HG02970 (cell line): ENCODE measurements at regions not wholly inside any gene's neighbourhood (a gene's known extent, or its start where the extent isn't known, plus 50 kb on each side); places are given as distances from the start of the nearest gene placed in this dataset.

Experiments
- ATAC-seq: cut with Tn5 transposase; IDR thresholded peaks from one replicate; pipeline ENCODE4 v1.9.1; 2021; ENCODE audit warnings: mild to moderate bottlenecking, moderate library complexity, moderate number of reproducible peaks; ENCODE audit not compliant: unreplicated experiment, low FRiP score

GRCh38 chr11:134785059-134785458, 373.0 kb upstream of the B3GAT1 start:
- no peak for ATAC-seq

- no peak for ATAC-seq
Measured at GRCh38 chr11:134784568-134784967, 372.5 kb upstream of the B3GAT1 start.

DNA sequence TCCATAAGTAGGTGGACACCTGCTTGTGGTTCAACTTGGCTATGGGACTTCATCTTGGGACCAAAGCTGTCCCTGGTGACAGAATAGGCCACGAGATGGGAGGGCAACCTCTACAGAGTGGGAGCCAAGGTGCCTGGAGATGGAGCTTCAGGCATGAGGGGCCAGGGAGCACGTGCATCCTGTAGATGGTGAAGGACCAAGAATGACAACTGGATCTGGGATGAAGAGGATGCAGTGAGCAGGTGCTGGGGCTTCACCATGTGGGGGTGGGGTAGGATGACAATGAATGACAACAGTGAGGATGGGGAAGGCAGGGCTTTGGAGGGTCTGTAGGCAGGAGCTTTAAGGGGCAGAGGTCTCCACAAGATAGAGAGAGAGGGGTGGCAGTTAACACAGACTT, 372.0 kb upstream of the B3GAT1 start:
- no peak for ATAC-seq

DNA sequence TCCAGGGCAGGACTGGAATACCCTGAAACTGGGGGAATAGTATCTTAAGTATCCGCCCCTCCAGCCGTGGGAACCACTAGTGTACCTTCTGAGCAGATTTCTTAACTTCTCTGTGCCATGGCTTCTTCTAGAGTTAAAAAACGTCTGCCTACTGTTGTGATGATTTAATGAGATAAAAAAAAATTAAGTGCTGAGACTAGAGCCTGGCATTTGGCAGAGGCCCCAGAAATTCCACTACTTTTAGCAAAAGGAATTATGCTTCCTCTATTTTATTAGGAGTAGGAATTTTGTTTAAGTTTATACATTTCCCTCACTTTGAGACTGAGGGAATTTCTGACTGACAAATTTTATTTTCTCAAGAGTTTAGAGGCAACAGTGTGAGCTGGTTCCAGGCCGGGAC, 371.2 kb upstream of the B3GAT1 start:
- ATAC-seq = no peak

DNA sequence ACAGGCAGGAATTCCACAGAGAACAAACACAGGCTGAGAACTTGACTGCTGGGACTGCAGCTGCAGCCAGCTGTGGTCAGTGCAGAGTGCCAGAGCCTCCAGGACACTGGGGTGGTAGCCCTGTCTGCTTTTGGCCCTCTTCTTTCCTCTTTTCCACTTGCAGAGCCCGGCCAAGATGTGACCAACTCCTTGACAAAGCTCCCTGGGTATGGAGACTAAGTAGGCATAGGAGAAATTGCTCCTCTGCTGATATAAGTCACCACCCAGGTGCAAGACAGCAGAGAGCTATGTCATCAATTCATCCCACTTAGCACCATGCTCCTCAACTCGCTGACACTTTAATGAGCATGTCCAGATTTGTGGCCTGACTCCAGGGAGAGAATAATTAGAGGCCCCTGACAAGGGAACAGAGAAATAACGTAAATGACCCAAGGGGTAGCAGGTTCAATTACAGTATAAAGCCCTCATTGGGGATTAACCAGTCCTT, 369.4 kb upstream of the B3GAT1 start:
- no peak for ATAC-seq

DNA sequence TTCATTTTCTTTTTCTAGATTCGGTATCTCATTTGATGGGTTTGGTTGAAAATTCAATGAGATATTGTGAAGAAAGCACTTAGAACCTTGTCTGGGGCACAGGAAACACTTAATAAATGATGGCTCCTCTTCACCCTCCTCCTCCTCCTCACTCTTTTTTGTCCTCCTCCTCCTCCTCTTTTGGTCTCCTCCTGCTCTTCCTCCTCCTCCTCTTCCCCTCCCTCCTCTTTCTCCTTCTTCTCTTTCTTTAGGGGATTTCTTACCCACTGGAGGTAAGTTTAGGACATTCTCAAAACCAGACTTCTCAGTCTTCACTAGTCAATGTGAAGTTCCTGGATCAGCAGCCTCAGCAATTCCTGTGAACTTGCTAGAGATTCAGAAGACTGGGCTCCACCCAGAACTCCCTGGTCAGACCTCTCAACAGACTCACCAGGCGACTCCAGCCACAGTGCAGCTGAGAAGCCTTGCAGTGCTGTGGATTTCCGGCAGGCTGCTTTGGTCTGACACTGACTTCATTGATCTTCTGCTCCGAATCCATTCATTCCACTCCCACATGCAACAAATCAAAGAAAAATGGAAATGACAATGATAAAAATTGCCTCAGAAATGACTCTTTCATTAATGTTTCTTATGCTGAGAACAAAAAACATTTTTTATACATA, 368.6 kb upstream of the B3GAT1 start:
- ATAC-seq = no peak

GRCh38 chr11:134779179-134779578, 367.1 kb upstream of the B3GAT1 start:
- no peak for ATAC-seq

DNA sequence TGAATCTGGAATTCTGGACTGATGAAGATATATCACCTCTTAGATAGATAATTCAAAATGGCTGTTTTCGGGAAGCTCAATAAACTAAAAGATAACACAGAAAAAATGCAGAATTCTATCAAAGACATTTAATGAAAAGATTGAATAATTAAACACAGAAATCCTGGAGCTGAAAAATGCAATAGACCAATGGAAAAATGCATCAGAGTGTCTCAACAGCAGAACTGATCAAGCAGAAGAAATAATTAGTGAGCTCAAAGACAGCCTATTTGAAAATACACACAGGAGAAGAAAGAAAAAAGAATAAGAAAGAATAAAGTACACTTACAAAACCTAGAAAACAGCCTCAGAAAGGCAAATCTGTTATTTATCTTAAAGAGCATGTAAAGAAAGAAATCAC, 356.4 kb upstream of the B3GAT1 start:
- ATAC-seq = no peak

GRCh38 chr11:134765565-134765964, 353.5 kb upstream of the B3GAT1 start:
- no peak for ATAC-seq

DNA sequence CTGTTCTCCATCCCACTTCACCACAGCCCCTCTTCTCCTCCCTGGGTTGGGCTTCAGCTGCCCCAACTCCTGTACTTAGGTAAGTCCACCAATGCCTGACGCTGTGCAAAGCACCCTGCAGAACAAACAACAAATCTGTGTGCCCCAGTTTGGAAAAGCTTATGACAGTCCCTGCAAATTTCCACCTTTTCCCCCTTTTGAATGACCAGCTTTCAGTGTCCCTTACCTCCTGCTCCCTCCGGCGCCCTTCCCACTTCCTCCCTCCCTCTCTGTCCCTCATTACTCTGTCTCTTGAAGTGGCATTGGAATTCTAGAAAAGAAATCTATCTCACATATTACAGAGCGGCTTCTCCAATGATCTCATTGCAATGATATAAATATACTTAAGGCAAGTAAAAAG, 352.9 kb upstream of the B3GAT1 start:
- ATAC-seq = no peak

- ATAC-seq = no peak
Measured at GRCh38 chr11:134764367-134764766, 352.3 kb upstream of the B3GAT1 start.

GRCh38 chr11:134763030-134763388, 351.0 kb upstream of the B3GAT1 start:
- no peak for ATAC-seq

DNA sequence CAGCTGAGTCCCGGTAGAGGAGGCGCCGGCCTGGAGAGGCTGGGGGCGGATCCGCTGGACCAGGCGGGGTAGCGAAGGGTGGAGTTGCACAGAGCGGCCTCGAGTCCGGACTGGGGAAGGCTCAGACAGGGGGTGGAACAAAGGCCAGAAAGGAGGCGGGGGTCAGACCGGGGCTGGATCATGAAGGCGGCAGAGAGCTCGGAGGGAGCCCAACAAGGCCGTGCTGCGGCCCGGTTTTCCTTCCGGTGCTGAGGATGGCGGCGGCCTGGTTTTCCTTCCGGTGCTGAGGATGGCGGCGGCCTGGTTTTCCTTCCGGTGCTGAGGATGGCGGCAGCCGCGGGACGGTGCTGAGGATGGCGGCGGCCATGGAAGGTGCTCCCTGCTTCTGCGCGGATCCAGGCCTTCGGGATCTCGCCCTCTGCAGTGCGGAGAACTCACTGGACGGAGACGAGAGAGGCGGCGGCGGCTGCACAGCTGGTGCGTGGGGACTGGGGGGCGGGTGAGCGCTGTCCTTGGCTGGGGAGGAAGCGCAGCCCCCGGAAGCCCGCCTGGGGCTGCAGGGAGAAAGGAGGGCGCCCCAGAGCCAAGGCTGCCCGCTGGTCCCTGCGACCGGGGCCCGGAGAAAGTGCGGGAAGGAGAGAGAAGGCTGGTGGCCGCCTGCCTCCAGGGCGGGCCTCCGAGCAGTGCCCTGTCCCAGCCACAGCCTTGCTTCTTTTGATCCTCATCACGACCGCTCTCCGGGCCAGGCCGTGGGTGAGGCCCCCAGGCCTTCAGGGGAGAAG, 350.4 kb upstream of the B3GAT1 start:
- ATAC-seq = no peak

GRCh38 chr11:134761926-134762247, 349.8 kb upstream of the B3GAT1 start:
- ATAC-seq = no peak

DNA sequence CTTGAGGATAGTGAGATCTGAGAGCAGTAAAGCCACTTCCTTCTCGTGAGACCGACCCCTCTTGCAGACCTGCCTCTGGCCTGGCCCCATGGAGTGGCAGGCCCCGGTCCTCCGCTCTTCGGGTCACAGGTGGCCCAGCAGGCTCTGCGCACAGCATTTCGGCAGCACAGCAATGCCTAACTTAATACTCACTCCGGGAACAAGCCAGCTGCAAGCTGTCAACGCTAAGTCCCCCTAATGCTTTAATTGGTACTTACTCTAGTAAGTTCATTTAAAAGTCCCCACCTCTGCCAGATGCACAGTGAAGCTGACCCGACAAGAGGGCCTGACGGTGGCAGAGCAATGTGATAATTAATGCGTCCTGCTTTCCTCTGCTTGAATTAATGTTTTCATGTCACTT, 349.3 kb upstream of the B3GAT1 start:
- no peak for ATAC-seq

GRCh38 chr11:134760957-134761356, 348.9 kb upstream of the B3GAT1 start:
- no peak for ATAC-seq

DNA sequence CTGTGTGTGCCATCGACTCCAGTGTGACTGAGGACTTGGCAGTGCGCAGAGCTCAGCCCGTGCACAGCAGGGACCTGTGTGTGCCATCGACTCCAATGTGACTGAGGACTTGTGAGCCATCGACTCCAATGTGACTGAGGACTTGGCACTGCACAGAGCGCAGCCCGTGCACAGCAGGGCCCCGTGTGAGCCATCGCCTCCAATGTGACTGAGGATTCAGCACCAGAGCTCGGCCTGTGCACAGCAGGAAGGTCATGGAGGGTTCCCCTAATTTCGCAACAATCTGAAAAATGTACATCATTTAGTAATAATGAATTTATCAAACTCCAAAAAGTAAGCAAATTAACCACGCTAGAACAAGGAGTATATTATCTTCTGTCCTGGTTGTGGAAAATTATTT, 348.3 kb upstream of the B3GAT1 start:
- ATAC-seq = no peak

- ATAC-seq = no peak
Measured at GRCh38 chr11:134759855-134760254, 347.8 kb upstream of the B3GAT1 start.

DNA sequence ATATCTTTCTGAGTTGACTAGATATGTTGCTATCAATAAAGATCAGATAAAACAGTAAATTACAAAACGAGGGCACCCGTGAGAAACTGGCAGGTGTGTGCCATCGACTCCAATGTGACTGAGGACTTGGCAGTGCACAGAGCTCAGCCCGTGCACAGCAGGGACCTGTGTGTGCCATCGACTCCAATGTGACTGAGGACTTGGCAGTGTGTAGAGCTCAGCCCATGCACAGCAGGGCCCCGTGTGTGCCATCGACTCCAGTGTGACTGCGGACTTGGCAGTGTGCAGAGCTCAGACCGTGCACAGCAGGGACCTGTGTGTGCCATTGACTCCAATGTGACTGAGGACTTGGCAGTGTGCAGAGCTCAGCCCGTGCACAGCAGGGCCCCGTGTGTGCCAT, 347.2 kb upstream of the B3GAT1 start:
- ATAC-seq = no peak

GRCh38 chr11:134758342-134758931, 346.4 kb upstream of the B3GAT1 start:
- ATAC-seq = no peak

DNA sequence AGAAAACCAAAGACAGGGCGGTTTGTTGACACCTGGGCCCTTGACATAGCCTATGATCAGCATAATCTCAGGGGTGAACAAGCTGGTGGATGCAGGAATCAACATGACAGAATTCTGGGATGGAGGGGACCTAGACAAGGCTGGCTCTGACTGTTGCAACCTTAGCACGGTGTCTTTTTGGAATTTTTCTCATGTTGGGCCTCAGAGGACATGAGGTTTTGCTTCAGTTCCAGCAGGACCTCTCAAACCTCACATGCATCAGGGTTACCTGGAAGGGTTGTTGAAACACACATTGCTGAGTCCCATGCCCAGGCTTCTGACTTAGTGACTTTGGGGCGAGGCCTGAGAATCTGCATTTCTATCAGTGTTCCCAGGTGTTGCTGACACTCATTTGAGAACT, 345.6 kb upstream of the B3GAT1 start:
- no peak for ATAC-seq
